HepG2 (cell line): ENCODE measurements at regions not wholly inside any gene's neighbourhood (a gene's known extent, or its start where the extent isn't known, plus 50 kb on each side); places are given as distances from the start of the nearest gene placed in this dataset.

Source experiments
- ATAC-seq: fragments of 200-7000 bp; cut with Tn5 transposase; 3 replicates; pipeline ENCODE4 v1.9.1; 2020; ENCODE audit warnings: mild to moderate bottlenecking, moderate library complexity
- BruUV-seq: library from RNA; stranded (reverse); fragments of 400-500 nt; replicated peaks from 2 replicates; lab custom pipeline; 2021; lab: Mats Ljungman, UMichigan
- CTCF ChIA-PET: fragments of 300-600 bp; formaldehyde crosslinking; extraction: SDS; loops from one replicate; lab custom pipeline; 2021; ENCODE audit warnings: low total read pairs, inconsistent platforms, low intra/inter-chr PET ratio; lab: Yijun Ruan, JAX
- POLR2A ChIA-PET: fragments of 350-600 bp; sonication (Branson Sonifier 250); formaldehyde crosslinking; loops from one replicate; lab custom pipeline; 2020; ENCODE audit warnings: antibody characterized with exemption, inconsistent platforms; lab: Yijun Ruan, JAX
- DNase-seq: peaks from one replicate; pipeline ENCODE4 v3.0.0-alpha.2; 2015; ENCODE audit warnings: low spot score
- FAIRE-seq: peaks from 3 replicates; lab custom pipeline; 2011; peaks lifted over from hg19 to GRCh38; lab: Jason Lieb, UNC
- H2AFZ ChIP-seq: one replicate; pipeline ENCODE4 v1.6.1; 2011; ENCODE audit warnings: low read length, inconsistent platforms
- H3K27ac ChIP-seq: fragments of 300-600 bp; 3 replicates; pipeline ENCODE4 v1.8.0; 2011; ENCODE audit warnings: mixed run types, mild to moderate bottlenecking, mixed read lengths, low read length, inconsistent platforms; ENCODE audit not compliant: insufficient read depth; ENCODE audit errors: extremely low read length
- H3K27me3 ChIP-seq, 2 experiments: fragments of 200-600 bp in 1 of 2; 2 replicates in 1 of 2; 3 replicates in 1 of 2; pipeline versions ENCODE4 v1.6.0 to v1.8.0; 2011; ENCODE audit warnings: low read length in 2 of 2, mild to moderate bottlenecking in 2 of 2, moderate library complexity in 2 of 2, inconsistent platforms in 1 of 2; ENCODE audit not compliant: insufficient read depth in 2 of 2, control insufficient read depth in 1 of 2
- H3K36me3 ChIP-seq, 2 experiments: fragments of 200-600 bp in 1 of 2; replicated peaks in 1 of 2; 2 replicates in 1 of 2; 3 replicates in 1 of 2; pipeline versions ENCODE4 v1.5.1 to v1.8.0; 2011; ENCODE audit warnings: low read length in 2 of 2, inconsistent platforms in 1 of 2; ENCODE audit not compliant: insufficient read depth in 2 of 2, control insufficient read depth in 1 of 2
- H3K4me1 ChIP-seq: 2 replicates; pipeline ENCODE4 v1.5.1; 2012; ENCODE audit warnings: low read length, inconsistent platforms; ENCODE audit not compliant: insufficient read depth
- H3K4me2 ChIP-seq: 2 replicates; pipeline ENCODE4 v1.6.0; 2011; ENCODE audit warnings: low read depth, low read length, inconsistent platforms
- H3K4me3 ChIP-seq, 3 experiments: fragments of 200-600 bp in 1 of 3; sonication (generic), shearing (Covaris generic) in 1 of 3; replicated peaks in 1 of 3; 2 replicates each; pipeline ENCODE4 v1.5.1; 2011 to 2016; ENCODE audit warnings: low read length in 3 of 3, inconsistent platforms in 2 of 3, low read depth in 2 of 3, mild to moderate bottlenecking in 2 of 3, control low read depth in 1 of 3, mixed read lengths in 1 of 3; ENCODE audit not compliant: insufficient read depth in 1 of 3
- H3K79me2 ChIP-seq: one replicate; pipeline ENCODE4 v1.6.1; 2011; ENCODE audit warnings: low read length, inconsistent platforms; ENCODE audit not compliant: insufficient read depth
- H3K9ac ChIP-seq: 2 replicates; pipeline ENCODE4 v1.6.0; 2011; ENCODE audit warnings: mild to moderate bottlenecking, low read depth, low read length, inconsistent platforms; ENCODE audit not compliant: insufficient read depth
- H3K9me3 ChIP-seq: 2 replicates; pipeline ENCODE4 v1.5.1; 2012; ENCODE audit warnings: mild to moderate bottlenecking, low read length
- H4K20me1 ChIP-seq: 2 replicates; pipeline ENCODE4 v1.6.0; 2011; ENCODE audit warnings: inconsistent platforms, mild to moderate bottlenecking, low read length, moderate library complexity; ENCODE audit not compliant: insufficient read depth
- LRRFIP1 ChIP-seq: sonication (generic); formaldehyde crosslinking; conservative IDR thresholded peaks from 2 replicates; pipeline ENCODE4 v1.4.0; 2020; ENCODE audit warnings: missing genetic modification reagents
- PHF8 ChIP-seq: sonication (generic); formaldehyde crosslinking; IDR thresholded peaks from 2 replicates; pipeline ENCODE4 v1.5.0; 2020; ENCODE audit warnings: missing genetic modification reagents
- SKI ChIP-seq: fragments of 450-650 bp; IDR thresholded peaks from one replicate; pipeline ENCODE4 v1.6.1; 2018; ENCODE audit warnings: mild to moderate bottlenecking; ENCODE audit not compliant: partially characterized antibody
- ZNF281 ChIP-seq: sonication (generic); formaldehyde crosslinking; IDR thresholded peaks from 2 replicates; pipeline ENCODE4 v1.4.0; 2020; ENCODE audit warnings: missing genetic modification reagents, borderline replicate concordance
- WGBS: methylation state at CpG from one replicate; pipeline ENCODE4 v1.1.6; 2017; ENCODE audit warnings: low lambda C conversion rate; 5-methylcytosine and 5-hydroxymethylcytosine counted together
- in situ Hi-C: cut with HindIII; loops from 2 replicates; pipeline ENCODE4 v1.10.0; 2017; ENCODE audit warnings: low pct_unique_long_range_greater_than_20kb; ENCODE audit not compliant: extremely low pct_ligation_motif_present
- intact Hi-C: fragments of 100-400 bp; cut with micrococcal nuclease; formaldehyde crosslinking; loops from one replicate; pipeline ENCODE4 v1.10.0; 2022; ENCODE audit not compliant: unreplicated experiment

- POLR2A ChIA-PET: no interaction called here
- Histone ChIP-seq H3K36me3 (no peaks in the 10 kb centered on the region), H3K27me3 (no peaks in the 10 kb centered on the region), H3K9ac (no peak overlapping the region), H4K20me1 (no peaks in the 10 kb centered on the region), H3K27ac (no peak overlapping the region), H3K79me2 (no peaks in the 10 kb centered on the region), H3K4me2 (no peak overlapping the region), H3K9me3 (no peaks in the 10 kb centered on the region), H2AFZ (no peak overlapping the region), H3K4me3 (no peak overlapping the region), H3K4me1 (no peaks in the 10 kb centered on the region)
- no peak for ATAC-seq
- FAIRE-seq: no peak
- no peak for TF ChIP-seq PHF8
- TF ChIP-seq SKI: no peak
- no peak for TF ChIP-seq LRRFIP1
- no peak for TF ChIP-seq ZNF281 (CRISPR knock-in tag)
- BruUV-seq: no TSS peak
- in situ Hi-C loops: no loop called here
- no peak for DNase-seq
- WGBS: 33% methylated on average over 11 of the region's 11 CpGs
- intact Hi-C loops: no loop called here
- CTCF ChIA-PET: no interaction called here
Observed at GRCh38 chr12:19847294-19848059, 408.2 kb downstream of the AEBP2 start.
